ENCODE measurements at regions not wholly inside any gene's neighbourhood (a gene's known extent, or its start where the extent isn't known, plus 50 kb on each side); places are given as distances from the start of the nearest gene placed in this dataset.

DNA sequence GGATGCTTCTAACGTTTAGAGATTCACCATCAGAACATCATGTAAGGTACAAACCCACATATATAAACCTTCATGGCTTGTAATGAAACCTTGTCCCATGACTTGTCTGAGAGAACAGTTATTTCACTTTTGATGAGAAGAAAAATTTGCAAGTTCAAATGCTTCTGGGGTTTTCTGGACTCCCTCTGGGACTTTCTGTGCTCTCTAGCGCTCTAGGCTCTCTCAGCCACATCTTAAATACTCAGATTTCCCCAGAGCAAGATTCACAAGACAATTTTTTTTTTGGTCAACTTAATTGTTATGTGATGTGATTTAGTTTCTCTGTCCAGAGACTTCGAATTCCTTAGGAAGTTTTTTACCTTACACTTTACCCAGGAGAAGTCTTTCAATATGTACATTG is 282.8 kb upstream of the EDNRB start:
- FAIRE-seq: no peak

DNA sequence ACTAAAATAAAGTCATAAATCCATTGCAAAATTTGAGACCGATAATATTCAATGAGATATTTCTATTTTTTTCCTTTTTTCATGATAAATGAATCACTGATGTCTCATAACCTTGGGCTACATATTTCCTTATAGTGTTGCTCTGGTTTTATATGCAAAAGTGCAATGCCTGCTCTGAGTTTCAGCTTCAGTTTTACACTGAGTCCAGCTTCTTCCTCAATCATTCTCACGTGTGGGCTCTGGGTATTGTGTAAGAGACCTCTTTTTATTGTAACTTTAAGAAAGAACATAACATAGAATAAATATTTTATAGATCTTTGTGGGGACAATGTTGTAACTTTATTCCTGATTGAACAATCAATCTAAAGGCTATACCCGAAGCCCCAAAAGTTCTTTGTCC is 280.2 kb upstream of the EDNRB start:
- FAIRE-seq: no peak

DNA sequence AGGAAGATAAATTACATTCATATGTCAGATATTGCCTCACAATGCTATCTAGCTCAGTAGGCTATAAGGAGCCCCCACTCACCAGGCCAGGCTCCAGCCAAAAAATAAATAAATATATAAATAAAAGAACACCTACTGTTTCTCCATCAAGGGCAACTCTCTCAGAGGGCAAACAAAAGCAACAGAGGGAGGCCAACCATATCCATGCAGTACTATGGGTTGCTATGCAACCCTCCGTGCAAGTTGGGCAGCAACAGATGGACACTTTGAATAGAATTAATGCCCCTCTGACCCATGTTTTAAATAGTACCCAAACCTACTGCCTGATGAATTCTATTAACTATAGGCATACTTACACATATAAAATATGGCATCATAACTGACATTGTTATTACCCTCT is 279.8 kb upstream of the EDNRB start:
- no peak for FAIRE-seq

DNA sequence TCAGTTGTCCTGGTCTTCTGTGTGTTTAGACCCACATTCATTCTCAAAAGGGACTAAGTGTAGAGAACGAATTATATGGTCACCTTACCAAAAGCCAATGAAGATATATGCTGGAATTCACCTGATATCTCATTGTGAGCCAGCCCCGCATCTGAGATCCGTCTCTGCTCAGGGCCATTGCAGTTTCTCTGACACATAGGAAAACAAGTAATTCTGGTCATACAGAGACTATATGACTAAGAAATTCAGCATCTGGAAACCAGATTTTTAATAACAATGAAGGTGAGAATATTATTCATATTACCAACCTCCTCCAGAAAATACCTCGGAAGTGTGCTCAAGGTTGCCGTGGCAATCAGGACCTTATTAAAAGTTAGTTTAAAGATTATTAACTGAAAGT is 278.6 kb upstream of the EDNRB start:
- no peak for FAIRE-seq

DNA sequence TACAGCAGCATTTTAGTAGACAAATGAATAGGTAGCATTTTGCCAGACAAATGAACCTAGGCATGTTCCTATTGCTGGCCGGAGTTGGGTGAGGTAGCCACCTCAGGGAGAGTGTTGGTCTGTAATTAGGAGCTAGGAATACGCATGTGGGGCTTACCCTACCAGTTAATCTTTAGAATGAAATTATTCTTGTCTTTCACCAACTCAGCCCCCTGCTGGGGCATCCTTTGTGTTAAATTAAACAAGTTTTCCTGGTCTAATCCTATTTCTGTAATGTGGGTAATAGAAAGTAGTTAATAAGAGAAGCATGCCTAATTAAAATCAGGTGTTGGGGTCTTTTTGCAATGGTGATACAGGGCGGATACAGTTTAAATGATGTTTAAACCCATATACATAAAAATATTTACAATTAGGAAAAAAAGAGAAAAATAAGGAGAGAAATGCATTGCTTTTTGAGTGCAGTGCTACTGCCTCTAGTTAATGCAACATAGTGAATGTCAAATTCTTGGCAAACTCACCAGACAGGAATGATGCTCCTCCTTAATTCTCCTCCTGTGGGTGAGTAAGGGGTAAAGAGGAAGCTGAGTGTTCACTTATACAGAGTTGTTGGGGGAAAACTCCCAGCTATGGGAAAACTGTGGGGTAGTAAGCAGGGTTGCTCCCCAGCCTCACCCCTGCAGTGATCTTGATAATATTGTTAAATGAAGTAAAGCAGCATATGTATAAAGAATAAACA is 276.4 kb upstream of the EDNRB start:
- no peak for FAIRE-seq

DNA sequence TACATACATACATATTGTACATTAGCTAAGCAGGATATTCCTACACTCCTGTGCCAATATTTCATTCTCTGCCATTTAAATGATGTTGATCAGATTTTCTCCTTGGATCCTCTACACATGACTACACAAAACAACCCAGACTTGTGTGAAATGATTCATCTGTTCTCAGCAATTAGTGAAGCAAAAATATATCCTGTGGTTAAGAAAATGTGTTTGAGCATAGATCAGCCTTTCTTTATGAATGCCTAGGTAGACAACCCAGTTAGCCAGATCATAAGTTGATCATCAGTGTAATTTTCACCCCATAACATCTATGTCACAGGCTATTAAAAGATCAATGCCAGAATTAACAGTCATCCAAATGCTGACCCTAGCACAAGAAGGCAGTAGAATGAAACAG is 275.2 kb upstream of the EDNRB start:
- no peak for FAIRE-seq

DNA sequence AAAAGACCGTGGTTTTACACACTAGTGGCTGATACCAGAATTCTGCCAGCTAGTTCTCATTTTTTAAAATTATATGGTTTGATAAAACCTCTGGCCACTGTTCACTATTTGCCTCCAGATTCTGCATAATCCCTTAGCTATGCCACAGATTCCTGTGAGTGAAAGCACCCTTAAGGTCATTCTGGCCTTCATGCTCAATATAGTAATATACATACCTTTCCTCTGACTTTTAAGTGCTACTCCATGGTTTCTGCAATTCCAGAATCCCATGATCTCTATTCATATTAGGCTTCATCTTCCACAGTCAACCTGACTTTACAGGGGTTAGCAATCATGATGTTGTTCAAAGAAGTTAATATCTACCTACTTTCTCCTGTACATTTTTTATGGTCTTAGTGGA is 274.1 kb upstream of the EDNRB start:
- FAIRE-seq: no peak

DNA sequence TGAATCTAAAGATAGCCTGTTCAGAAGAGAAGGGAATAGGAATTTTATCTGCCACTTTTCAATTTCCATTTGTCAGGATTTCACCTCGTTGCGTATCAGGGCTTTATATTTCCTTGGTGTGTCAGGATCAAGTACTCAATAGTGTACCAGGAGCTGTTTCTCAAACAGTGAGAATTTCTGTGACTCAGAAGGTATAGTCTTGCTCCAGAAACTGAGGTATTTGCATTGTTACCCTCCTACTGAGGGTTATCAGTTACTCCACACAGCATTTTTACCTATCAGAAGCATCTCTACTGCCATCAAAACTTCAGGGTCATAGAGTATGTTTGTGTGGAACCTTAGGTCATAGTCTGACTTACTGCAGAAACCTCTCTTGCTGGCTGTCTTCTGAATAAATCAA is 271.7 kb upstream of the EDNRB start:
- no peak for FAIRE-seq

DNA sequence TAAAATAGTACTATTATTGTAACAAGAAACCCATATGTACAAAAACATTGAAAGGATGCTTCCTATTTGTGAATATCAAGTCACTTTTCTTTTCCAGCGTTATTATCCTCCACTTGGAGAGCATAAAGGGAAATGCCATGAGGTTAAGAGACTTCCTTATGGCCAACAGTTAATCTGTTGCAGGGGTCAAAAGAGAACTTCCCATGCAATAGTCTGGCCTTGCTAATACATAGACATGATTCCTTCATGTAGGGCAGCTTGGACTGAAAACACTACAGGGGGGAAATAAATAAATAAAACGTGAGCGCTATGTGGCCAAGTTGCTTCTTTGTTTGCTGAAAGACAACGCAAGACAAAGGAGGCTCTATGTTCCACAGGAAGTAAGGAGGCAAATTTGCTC is 269.1 kb upstream of the EDNRB start:
- no peak for FAIRE-seq

DNA sequence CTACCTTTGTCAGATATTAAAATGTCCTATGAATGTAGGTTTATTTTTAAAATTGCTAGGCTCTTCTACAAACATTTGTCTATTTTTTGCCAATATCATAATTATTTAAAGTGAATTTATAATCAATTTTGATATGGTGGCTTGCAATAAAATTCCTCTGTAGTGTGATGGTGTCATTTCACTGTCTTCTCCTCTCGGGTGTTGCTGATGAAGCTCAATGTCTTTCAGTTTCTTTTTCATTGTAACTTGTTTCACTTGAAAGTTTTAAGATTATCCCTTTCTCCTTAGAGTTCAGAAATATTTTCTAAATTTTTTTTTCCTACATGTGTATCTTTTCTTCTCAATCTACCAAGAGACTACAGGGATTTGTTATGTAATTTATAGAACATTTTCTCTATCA is 267.1 kb upstream of the EDNRB start:
- no peak for FAIRE-seq

DNA sequence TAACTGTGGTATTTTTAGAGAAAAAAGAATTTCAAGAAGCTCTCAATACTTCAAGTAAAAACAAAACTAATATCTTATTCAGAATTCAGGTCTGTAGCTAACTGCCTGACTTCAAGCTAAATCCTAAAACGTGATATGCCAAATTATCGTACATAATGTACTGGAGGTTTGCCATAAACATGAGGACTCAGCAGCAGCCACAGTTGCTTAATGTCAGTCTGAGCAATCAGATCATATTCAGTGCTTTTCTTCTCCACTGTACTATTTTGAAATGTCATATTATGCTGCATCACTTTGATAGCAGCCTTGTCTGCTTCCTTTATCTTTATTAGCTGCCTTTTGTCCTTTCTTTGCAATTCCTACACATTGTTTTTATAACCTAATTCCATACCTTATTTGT is 265.1 kb upstream of the EDNRB start:
- FAIRE-seq: no peak

DNA sequence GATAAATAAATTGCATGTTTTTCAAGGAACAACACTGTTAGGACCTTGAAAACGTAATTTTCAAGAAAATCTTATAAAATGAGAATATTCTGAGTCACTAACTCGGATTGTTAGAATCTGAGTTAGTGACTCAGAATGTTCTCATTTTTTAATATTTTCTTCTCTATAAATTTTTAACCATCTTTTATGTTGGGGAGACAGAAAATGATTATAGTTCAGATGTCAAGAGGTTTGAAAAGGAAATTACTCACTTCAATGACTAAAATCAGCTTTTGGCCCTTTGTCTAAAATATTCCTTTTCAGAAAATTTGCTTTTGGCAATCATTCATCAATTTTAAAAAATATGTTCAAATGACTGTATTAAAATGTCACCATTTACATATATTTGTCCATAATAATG is 264.2 kb upstream of the EDNRB start:
- FAIRE-seq: no peak

DNA sequence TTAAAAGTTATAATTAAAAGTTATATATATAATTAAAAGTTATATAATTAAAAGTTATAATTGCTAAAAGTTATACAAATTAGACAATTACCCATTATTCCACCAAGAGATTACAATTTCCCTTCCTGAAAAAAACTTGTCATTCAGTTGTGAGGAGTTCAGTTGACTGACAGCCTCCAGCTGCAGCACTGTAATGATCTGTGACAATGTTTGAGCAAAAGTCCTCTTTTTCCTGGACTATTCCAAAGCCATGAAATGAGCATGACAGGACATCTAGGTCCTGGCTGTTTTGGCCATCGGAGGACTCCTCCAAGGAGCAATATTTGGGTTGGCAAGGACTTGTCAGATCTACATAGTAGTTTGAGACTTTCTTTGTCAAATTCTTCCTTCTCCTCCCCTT is 258.7 kb upstream of the EDNRB start:
- FAIRE-seq: no peak

DNA sequence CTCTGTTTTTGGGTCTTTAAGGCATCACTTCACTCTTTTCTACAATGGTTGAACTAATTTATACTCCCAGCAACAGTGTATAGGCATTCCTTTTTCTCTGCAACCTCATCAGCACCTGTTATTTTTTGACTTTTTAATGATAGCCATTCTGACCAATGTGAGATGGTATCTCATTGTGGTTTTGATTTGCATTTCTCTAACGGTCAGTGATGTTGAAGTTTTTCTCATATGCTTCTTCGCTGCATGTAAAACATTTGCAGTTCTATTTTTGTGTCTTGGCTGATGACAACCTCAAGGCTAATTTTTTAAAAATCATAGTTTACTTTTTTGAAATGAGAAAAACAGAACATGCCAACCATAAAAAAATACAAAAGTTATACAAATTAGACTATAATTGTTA is 258.2 kb upstream of the EDNRB start:
- FAIRE-seq: no peak

DNA sequence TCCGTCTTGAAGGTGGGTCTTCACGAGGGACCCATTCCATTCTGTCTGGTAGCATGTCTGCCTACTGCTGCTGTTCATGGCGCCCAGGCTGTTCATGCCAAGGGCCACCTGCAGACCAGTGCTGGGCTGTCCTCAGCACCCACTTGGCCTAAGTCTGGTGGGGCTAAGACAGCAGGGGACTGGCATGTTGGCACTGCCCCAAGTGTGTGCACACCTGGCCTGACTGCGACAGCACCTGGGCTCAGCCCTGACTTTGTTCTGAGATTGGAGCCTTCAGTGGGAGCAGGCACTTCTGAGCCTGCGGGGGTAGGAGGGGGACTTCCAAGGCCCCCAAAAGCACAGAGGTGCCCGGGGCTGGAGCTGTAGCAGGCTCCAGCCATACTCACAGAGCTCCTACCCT is 250.8 kb upstream of the EDNRB start:
- no peak for FAIRE-seq

DNA sequence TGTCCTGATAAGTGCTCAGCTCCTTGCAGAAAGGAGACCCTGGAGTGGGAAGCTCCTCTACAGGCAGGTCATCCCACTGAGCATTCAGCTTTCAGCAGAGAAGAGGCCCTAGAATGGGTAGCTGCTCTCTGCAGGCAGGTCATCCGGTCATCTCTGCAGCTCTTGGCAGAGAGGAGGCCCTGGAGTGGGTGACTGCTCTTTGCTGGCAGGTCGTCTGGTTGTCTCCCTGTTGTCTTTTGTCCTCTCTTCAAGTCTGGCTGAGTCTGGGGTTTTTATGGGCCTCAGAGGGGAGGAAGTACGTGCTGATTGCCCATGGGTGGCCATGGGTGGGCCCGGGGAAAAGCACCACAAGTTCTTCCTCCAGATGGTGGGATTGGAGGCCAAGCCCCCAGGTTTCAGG is 250.3 kb upstream of the EDNRB start:
- FAIRE-seq: no peak

DNA sequence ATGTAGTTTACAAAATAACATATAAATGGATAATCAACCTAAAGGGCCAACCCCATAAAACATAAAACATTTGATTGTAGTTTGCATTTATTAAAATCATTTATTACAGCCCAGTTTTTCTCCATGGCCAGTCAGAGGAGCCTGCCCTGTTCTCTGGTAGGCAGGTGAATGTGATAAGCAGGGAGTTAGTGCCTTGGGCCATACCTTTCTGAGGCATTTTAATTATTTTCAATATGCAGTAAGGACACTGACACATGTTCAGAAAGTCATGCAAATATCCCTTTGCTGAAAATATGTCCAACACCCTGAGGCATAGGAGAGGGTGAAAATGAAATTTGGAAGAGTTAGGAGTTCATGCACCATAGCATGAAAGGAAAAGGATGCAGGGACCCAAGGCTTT is 242.6 kb upstream of the EDNRB start:
- no peak for FAIRE-seq

DNA sequence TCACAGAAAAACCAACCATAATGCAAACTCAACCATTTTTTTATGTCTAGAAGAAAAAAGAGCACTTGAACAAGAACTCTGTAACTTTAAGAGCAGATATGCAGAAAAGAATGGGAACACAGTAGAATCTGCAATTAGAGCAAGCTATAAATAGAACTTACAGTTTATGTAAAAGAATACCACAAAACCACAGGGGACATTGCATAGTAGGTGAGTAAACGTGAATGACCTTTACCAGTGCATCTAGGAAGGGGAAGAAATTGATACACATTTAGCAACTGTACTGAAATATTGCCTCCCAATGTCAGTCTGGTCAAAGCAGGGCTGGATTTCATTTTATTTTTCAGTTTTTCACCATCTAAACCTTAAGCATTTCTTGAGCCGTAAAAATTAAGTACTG is 242.2 kb upstream of the EDNRB start:
- FAIRE-seq: no peak

DNA sequence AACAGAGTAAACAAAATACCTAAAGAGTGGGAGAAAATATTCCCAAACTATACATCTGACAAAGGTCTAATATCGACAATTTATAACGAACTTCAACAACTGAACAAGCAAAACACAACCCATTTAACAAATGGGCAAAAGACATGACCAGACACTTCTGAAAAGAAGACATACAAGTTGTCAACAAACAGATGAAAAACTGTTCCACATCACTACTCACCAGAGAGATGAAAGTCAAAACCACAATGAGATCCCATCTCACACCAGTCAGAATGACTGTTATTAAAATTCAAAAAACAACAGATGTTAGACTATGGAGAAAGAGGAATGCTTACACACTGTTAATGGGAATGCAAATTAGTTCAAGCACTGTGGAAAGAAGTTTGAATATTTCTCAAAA is 233.8 kb upstream of the EDNRB start:
- no peak for FAIRE-seq

DNA sequence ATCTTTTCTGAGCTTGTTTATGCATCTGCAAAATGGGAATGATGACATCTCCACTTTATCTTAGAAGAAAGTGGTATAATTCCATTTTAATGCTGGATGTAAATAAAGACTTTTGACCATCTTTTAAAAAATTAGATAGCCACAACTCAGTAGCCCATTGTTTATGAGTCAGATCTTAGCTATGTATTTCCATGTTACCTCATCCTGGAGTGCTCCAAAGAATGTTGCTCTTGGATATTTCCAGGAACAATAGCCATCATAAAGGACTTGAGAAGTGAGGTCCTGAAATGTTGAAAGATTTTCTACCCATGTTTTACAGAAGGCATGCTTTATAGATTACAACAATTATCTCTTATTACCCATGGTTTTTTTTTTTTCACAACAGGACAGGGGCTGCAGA is 229.3 kb upstream of the EDNRB start:
- no peak for FAIRE-seq

DNA sequence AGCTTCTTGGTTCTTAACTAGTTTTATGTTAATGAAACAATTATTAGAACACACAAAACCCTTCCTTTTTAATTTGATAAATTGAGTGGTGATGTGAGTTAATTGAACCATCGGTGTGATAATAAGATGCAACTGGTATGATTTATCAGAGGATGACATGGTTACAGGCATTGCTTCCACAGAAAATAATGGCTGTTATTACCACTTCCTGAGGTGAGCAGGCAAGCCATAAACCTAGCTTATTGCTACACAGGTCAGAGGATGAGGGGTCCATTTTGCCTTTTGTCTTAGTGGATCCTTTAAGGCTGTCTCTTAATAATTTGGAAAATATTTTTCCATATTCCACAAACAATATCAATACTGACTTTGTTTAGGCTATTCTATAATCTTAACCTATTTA is 226.6 kb upstream of the EDNRB start:
- no peak for FAIRE-seq

DNA sequence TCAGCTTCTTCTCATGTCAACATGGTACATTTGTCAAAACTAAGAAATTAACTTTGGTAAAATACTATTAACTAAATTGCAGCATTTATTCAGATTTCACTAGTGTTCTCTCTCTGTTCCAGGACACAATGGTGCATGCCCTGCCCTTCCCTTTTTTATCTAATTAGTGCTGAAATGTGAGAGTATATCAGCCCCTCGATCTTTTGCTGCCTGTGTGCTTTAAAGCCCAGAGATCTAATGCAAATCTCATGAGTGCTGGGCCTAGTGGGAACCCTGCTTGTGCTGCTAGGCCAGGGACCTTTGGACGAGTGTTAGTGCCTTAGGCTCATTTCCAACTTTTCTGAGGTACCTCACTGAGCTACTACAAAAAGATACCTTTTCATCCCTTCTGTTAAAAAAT is 221.1 kb upstream of the EDNRB start:
- FAIRE-seq: no peak

DNA sequence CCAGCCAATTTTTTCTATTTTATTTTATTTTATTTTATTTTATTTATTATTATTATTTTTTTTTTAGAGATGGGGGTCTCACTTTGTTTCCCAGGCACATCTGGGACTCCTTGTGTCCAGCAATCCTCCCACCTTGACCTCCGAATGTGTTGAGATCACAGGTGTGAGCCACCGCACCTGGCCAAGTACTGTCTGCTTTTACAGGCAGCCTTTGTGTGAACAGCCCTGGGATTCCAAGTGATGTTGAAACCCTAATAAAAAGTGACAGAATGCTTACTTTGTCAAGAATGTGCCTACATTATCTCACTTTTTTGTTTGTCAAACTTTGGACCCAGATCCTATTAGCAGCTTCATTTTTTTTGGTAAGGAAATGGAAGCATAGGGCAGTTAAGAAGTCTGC is 220.1 kb upstream of the EDNRB start:
- FAIRE-seq: no peak

DNA sequence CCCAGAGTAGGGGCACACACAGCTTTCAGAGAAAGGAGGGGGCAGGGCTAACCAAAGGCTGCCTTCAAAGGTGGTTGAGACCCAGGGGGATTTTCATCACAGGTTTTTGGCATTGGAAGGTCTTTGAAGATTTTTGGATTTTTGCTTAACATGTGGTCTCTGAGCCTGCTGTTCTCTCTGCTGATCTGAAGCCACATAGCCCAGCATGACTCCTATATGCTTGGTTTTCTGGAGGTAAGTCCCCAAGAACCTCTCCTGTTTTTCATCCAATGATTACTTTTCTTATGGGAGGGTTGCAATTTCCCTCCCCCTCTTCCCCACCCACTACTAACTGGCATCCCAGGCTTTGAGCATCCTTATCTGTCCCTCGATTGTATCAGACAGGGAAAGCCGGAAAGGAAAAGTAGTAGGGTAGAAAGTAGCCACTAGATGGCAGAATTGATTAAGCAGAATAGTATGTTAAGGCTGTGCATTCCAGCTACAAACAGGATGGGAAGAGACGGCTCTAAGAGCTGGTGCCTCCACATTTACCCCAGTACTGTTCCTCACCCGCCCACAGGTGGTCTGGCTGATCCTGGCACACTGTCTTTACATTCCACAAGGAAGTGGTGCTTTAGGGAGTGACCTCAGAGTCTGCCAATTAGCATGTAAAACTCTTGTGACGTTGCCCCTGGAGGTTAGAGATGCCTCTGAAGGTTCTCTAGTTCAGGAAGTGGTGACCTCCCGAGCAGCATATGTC is 218.9 kb upstream of the EDNRB start:
- FAIRE-seq: peak; percentile 64

DNA sequence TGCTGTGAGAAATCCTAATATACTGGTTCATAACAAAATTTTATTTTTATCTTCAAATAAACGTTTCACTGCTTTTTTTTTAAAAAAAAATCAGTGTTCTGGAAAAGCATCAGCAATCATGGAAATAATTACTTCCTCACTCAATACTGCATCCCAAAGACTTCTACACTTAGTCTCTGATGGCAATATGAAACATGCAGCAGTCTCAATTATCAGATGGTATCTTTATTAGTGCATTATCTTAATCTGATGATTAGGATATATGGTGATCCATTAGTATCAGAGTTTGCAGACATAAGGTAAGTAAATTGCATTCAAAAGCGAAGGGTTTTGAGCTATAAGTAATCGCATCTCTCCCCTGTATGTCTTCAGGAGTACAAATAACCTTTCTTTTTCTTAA is 218.3 kb upstream of the EDNRB start:
- no peak for FAIRE-seq
